Subcutaneous abdominal adipose tissue (tissue), 5 donors: ENCODE measurements at regions not wholly inside any gene's neighbourhood (a gene's known extent, or its start where the extent isn't known, plus 50 kb on each side); places are given as distances from the start of the nearest gene placed in this dataset.

ENCODE experiments used
- H3K27ac ChIP-seq: one replicate; pipeline ENCODE4 v1.7.0; 2013; ENCODE audit warnings: low read depth, mild to moderate bottlenecking, inconsistent platforms, low read length, moderate library complexity
- H3K27me3 ChIP-seq, 5 donors: one replicate each; pipeline ENCODE4 v1.7.0; 2013; ENCODE audit warnings: low read length in 5 of 5, inconsistent platforms in 1 of 5; ENCODE audit not compliant: control insufficient read depth in 5 of 5, insufficient read depth in 4 of 5
- H3K36me3 ChIP-seq, 5 donors: one replicate each; pipeline ENCODE4 v1.7.0; 2013; ENCODE audit warnings: low read length in 5 of 5; ENCODE audit not compliant: control insufficient read depth in 5 of 5, insufficient read depth in 5 of 5
- H3K4me1 ChIP-seq, 5 donors: one replicate each; pipeline ENCODE4 v1.7.0; 2013; ENCODE audit warnings: low read length in 5 of 5, mild to moderate bottlenecking in 3 of 5, moderate library complexity in 1 of 5; ENCODE audit not compliant: control insufficient read depth in 5 of 5, insufficient read depth in 5 of 5
- H3K4me3 ChIP-seq, 5 donors: one replicate each; pipeline ENCODE4 v1.7.0; 2013; ENCODE audit warnings: low read length in 5 of 5, low read depth in 1 of 5
- H3K9ac ChIP-seq, 5 donors: one replicate each; pipeline ENCODE4 v1.7.0; 2013; ENCODE audit warnings: low read length in 5 of 5, mild to moderate bottlenecking in 4 of 5, moderate library complexity in 3 of 5
- H3K9me3 ChIP-seq, 5 donors: one replicate each; pipeline ENCODE4 v1.7.0; 2013; ENCODE audit warnings: low read length in 5 of 5; ENCODE audit not compliant: control insufficient read depth in 5 of 5
- donor health status: healthy.
- donor health status: healthy.
- donor health status: healthy.
- donor health status: healthy.
- donor health status: healthy.

DNA sequence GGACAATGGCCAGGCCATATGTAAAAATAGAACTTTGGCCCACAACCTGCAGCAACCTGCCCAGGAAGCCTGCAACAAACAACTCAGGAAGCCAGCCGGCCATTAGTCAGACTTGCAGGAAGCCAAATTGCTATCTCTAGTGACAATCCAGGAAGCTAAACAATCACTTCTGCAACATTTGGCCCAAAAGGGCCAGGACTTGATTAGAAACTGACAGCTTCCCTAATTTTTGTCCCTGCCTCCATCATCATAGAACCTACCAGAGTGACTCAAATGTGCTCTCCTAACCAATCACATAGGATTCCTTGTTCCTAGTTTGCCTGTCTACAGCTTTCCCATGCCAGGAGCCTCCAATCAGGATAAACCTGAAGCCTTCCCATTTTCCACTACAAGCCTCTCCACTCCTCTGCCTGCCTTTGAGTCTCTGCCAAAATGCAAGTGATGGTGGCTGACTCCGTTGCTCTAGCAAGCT, 639.3 kb downstream of the PTPRU start:
- Histone ChIP-seq H3K27ac (no peak overlapping the region), H3K36me3 (no peaks in the 10 kb centered on the region), H3K9me3 (peaks cover 0 to 9% (median 0%) of the 10 kb centered on the region in 5 donors), H3K27me3 (peaks cover 3 to 14% (median 6%) of the 10 kb centered on the region in 5 donors), H3K9ac (no peak overlapping the region), H3K4me3 (no peak overlapping the region), H3K4me1 (peaks cover 0 to 2% (median 0%) of the 10 kb centered on the region in 5 donors)

DNA sequence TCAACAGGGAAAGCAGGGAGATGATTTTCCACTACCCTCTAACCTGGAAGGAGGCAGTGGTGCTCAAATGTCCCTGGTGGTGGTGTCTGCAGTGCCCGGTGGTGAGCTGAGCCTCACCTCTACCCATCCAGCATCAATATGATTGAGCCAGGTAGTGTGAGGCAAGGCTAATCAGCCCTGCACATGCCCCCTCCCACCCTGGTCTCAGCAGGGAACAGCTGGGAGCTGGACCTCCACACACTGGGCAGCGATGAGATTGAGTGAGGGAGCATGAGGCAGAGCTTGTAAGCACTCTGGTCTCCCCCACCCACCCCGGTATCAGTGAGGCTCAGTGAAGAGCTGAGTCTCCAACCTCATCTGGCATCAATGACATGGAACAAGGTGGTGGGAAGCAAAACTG, 634.3 kb downstream of the PTPRU start:
- H3K9me3 ChIP-seq = peaks cover 0 to 4% (median 0%) of the 10 kb centered on the region in 5 donors
- H3K4me1 ChIP-seq = peaks cover 0 to 2% (median 0%) of the 10 kb centered on the region in 5 donors
- H3K4me3 ChIP-seq = no peak overlapping the region
- peaks cover 0 to 6% (median 0%) of the 10 kb centered on the region in 5 donors for H3K27me3 ChIP-seq
- H3K27ac ChIP-seq = no peak overlapping the region
- no peak overlapping the region for H3K9ac ChIP-seq
- no peaks in the 10 kb centered on the region for H3K36me3 ChIP-seq

DNA sequence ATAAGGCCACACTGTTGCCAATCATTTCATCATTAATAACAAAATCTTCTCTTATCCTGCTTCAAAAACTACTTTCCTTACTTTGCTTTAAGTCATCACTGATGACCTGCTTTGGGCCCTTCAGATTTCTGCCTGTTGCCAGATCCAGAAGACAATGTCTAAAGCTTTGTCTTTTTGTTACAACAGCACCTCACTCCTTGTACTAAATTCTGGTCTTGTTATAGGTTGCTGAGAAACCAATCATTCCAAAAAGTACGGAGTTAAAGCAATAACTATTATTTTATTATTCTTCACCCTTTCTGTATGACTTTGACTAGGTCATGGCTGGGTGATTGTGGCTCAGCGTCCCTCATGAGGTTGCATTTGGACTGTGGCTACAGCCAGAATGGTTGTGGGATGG, 633.5 kb downstream of the PTPRU start:
- Histone ChIP-seq H3K36me3 (no peaks in the 10 kb centered on the region), H3K4me3 (no peak overlapping the region), H3K27me3 (peaks cover 0 to 6% (median 0%) of the 10 kb centered on the region in 5 donors), H3K9me3 (peaks cover 0 to 4% (median 0%) of the 10 kb centered on the region in 5 donors), H3K4me1 (no peaks in the 10 kb centered on the region), H3K27ac (no peak overlapping the region), H3K9ac (no peak overlapping the region)

DNA sequence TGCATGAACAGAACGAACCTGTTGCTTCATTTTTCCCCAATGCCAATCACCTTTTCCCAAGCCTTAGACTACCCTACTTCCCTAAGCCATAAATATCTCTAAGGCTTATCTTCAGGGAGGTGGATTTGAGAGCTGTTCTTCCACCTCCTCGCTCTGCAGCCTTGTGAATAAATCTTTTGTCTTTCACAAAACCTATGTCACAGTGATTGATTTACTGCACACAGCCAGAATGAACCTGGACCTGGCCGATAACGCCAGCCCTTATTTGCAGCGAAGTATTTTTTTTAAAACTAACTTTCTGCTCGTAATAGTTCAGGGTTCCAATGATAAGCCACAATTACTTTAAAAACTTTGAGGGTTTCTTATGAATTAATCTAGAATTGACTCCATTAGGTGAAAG, 632.6 kb downstream of the PTPRU start:
- H3K4me1 ChIP-seq = no peaks in the 10 kb centered on the region
- no peak overlapping the region for H3K4me3 ChIP-seq
- H3K9me3 ChIP-seq = peaks cover 0 to 7% (median 0%) of the 10 kb centered on the region in 5 donors
- H3K36me3 ChIP-seq = no peaks in the 10 kb centered on the region
- peaks cover 0 to 6% (median 0%) of the 10 kb centered on the region in 5 donors for H3K27me3 ChIP-seq
- no peak overlapping the region for H3K9ac ChIP-seq
- H3K27ac ChIP-seq = no peak overlapping the region

DNA sequence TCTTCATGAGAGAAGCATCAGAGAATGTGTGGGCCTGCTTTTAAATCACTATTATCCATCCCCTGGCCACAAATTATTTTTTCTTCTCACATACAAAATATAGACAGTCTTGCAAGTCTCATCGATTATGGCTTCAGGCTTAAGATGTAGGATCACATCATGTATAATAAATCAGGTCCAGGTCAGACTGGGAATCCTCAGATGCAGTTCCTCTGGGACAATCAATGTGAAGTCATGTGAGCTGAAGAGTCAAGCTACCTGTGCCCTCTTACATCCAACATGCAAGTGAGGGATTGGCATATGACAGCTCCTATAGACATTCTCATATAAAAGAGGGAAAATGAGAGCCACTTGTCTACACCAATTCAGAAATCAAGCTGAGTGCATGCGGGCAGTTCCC, 631.8 kb downstream of the PTPRU start:
- no peaks in the 10 kb centered on the region for H3K36me3 ChIP-seq
- H3K9me3 ChIP-seq = peaks cover 0 to 7% (median 0%) of the 10 kb centered on the region in 5 donors
- no peaks in the 10 kb centered on the region for H3K4me1 ChIP-seq
- no peak overlapping the region for H3K27ac ChIP-seq
- H3K9ac ChIP-seq = no peak overlapping the region
- peaks cover 0 to 6% (median 0%) of the 10 kb centered on the region in 5 donors for H3K27me3 ChIP-seq
- no peak overlapping the region for H3K4me3 ChIP-seq

DNA sequence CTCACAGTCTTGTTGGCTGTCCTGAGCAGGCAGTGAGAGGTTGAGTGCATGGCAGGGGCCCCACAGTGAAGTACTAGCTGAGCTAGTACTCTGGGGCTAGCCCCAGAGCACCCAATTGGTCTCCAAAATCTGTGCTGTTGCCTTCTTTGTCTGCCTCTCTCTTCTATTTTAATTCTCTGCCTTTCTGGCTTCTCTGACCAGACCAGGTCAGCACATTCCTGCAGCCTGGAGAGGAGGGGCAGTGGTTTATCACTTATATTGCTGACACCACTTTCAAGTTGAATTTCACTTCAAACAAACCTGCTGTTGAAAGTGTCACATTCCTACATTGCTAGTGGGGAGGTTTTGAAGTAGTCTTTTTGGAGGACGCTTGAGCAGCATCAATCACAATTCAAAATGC, 628.7 kb downstream of the PTPRU start:
- H3K9me3 ChIP-seq = peaks cover 3 to 23% (median 13%) of the 10 kb centered on the region in 5 donors
- peaks cover 0 to 3% (median 1%) of the 10 kb centered on the region in 5 donors for H3K27me3 ChIP-seq
- no peak overlapping the region for H3K4me3 ChIP-seq
- no peaks in the 10 kb centered on the region for H3K36me3 ChIP-seq
- H3K4me1 ChIP-seq = no peaks in the 10 kb centered on the region
- no peak overlapping the region for H3K27ac ChIP-seq
- H3K9ac ChIP-seq = no peak overlapping the region

DNA sequence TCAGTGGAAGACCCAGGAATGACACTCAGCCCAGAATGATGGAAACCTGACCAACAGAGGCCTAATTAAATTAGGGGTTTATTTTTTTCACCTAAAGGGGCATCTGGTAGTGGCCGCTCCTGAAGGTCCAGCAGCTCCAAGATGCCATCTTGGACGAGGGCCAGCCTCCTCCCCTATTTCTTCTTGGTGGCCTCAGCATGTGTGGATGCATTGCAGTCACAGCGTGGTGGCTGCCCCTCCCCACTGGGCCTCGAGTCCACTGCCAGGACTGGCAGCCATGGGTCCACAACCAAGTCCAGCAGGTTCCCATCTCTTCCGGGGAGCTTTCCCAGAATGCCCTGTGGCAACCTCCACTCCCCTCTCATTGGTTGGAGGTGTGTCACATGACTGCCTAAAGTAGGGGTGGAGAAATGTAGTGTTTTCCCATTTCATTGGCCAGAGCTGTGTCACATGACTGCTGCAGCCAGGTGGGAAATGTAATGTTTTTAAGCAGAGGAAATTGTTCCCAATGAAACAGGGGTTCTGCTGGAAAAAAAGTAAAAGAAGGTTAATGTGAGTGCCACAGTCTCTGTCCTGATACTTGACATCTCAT, 628.2 kb downstream of the PTPRU start:
- Histone ChIP-seq H3K9ac (no peak overlapping the region), H3K4me3 (no peak overlapping the region), H3K9me3 (peaks cover 3 to 23% (median 13%) of the 10 kb centered on the region in 5 donors), H3K36me3 (no peaks in the 10 kb centered on the region), H3K27ac (no peak overlapping the region), H3K4me1 (peaks cover 0 to 5% (median 0%) of the 10 kb centered on the region in 5 donors), H3K27me3 (peaks cover 0 to 5% (median 3%) of the 10 kb centered on the region in 5 donors)

DNA sequence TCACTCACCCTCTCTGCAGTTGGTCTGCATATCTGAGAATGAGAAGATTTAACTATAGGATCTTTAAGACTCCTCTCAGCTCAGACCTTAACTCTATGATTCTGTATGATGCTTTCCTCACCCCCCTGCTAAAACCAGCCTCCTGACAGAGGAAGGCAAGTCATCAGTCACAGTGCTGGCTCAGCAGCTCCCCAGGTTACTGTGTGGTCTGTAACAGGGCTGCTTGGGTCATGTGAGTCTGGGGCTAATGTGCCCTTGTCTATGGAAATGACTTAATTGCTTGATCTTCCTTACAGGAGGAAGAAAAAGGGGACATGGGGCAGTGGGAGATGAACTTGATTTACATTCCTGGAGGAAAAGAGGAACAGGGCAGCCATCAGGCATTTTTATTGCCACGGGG, 625.6 kb downstream of the PTPRU start:
- Histone ChIP-seq H3K4me1 (peaks cover 0 to 29% (median 0%) of the 10 kb centered on the region in 5 donors), H3K27me3 (peaks cover 0 to 8% (median 0%) of the 10 kb centered on the region in 5 donors), H3K9me3 (peaks cover 3 to 19% (median 13%) of the 10 kb centered on the region in 5 donors), H3K9ac (no peak overlapping the region), H3K36me3 (no peaks in the 10 kb centered on the region), H3K4me3 (no peak overlapping the region), H3K27ac (no peak overlapping the region)

DNA sequence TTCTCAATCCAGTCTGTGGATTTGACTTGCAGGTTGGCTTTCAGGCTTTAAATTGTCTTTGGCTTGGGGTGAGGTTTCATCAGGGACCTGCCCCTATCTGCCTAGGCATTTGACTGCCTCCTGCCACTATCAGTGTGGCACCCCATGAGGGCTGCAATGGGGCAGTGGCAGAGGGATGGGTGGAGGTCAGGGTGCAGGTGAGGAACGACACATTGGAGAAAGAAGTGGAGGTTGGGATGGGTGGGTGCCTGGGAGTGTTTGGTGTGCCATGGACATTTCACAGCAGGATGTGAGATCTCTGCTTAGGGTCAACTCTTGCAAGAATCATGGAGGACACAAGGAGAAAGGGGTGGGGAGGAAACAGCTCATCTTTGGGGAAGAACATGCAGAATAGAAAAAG, 625.1 kb downstream of the PTPRU start:
- Histone ChIP-seq H3K9ac (no peak overlapping the region), H3K27ac (no peak overlapping the region), H3K4me3 (peak overlapping the region in 1 of 5 donors; percentile 3), H3K27me3 (peaks cover 0 to 8% (median 2%) of the 10 kb centered on the region in 5 donors), H3K9me3 (peaks cover 3 to 19% (median 13%) of the 10 kb centered on the region in 5 donors), H3K4me1 (peaks cover 0 to 34% (median 0%) of the 10 kb centered on the region in 5 donors), H3K36me3 (no peaks in the 10 kb centered on the region)

DNA sequence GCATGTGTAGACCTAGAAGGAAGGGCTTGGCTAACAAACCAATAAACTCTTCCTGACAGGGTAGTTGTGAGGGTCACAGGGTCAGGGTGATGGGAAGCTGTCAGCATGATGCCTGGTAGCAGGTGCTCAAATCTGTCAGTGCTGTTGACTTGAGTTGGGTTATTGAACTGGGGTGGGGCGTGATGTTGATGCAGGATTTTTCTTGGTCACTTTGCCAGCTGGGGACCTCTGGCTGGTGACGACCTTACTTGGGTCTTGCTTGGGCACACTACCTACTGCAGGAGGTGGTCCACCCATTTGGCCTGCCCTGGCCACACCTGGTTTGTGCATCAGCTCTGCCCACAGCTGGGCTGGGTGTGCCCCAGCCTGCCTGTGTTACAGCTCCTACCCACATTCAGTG, 624.4 kb downstream of the PTPRU start:
- Histone ChIP-seq H3K4me1 (peaks cover 0 to 42% (median 0%) of the 10 kb centered on the region in 5 donors), H3K36me3 (no peaks in the 10 kb centered on the region), H3K9ac (no peak overlapping the region), H3K9me3 (peaks cover 3 to 19% (median 13%) of the 10 kb centered on the region in 5 donors), H3K4me3 (no peak overlapping the region), H3K27ac (no peak overlapping the region), H3K27me3 (peaks cover 3 to 10% (median 5%) of the 10 kb centered on the region in 5 donors)
